AG10803 (cell line): ENCODE measurements at regions not wholly inside any gene's neighbourhood (a gene's known extent, or its start where the extent isn't known, plus 50 kb on each side); places are given as distances from the start of the nearest gene placed in this dataset.
"Not testable (repeated sequence)": the region's sequence is repeated elsewhere in the genome, so short reads cannot be mapped to it uniquely, and the experiment has no call there.

Experiments used
- DNase-seq: peaks from one replicate; pipeline ENCODE4 v3.0.0; 2010; ENCODE audit warnings: low read depth
- H3K4me3 ChIP-seq: 2 replicates; pipeline ENCODE4 v1.5.1; 2011; ENCODE audit warnings: mild to moderate bottlenecking, low read length, control low read depth
- CTCF ChIP-seq: conservative IDR thresholded peaks from 2 replicates; pipeline ENCODE4 v1.5.1; 2011; ENCODE audit warnings: mild to moderate bottlenecking, low read length, control low read depth, inconsistent platforms

- no peak for TF ChIP-seq CTCF
- no peak for DNase-seq
- H3K4me3 ChIP-seq = no peak overlapping the region
These were observed 132.3 kb downstream of the LIG4 start for GRCh38 chr13:108083056-108083455.

GRCh38 chr13:108082481-108082880, 132.9 kb downstream of the LIG4 start:
- no peak for TF ChIP-seq CTCF
- no peak overlapping the region for H3K4me3 ChIP-seq
- DNase-seq = no peak

- H3K4me3 ChIP-seq = no peak overlapping the region
- DNase-seq = no peak
- no peak for TF ChIP-seq CTCF
These were observed 138.1 kb downstream of the LIG4 start for GRCh38 chr13:108077284-108077683.

DNA sequence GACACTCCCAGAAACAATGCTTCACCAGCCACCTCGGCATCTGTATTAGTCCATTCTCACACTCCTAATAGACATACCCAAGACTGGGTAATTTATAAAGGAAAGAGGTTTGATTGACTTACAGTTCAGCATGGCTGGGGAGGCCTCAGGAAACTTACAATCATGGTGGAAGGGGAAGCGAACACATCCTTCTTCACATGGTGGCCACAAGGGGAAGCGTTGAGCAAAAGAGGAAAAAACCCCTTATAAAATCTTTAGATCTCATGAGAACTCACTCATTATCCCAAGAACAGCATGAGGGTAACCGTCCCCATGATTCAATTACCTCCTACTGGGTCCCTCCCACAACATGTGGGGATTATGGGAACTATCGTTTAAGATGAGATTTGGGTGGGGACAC, 140.9 kb downstream of the LIG4 start:
- not testable (repeated sequence) for DNase-seq, H3K4me3 ChIP-seq

DNA sequence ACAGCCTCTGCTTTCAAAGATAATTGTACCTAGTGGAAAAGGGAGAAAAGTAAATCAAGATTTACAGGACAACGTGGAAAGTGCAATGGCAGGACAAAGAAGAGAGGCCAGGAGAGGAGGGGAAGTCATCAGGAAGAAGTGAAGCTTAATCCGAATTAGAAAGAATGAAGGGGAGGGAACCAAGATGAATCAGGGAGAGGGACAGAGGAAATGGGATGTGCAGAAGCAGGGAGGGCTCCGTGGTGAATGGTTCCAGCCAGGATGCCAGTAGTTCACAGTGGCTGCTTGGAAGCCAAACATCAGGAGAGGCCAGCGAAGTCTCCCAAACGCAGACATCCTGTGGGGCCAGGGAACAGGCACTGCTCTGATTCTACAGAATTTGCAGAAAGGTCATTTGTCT, 144.4 kb downstream of the LIG4 start:
- no peak for DNase-seq
- no peak for TF ChIP-seq CTCF
- no peak overlapping the region for H3K4me3 ChIP-seq

GRCh38 chr13:108070491-108070890, 144.8 kb downstream of the LIG4 start:
- DNase-seq = no peak
- no peak for TF ChIP-seq CTCF
- H3K4me3 ChIP-seq = no peak overlapping the region

GRCh38 chr13:108069521-108070210, 145.7 kb downstream of the LIG4 start:
- TF ChIP-seq CTCF = no peak
- no peak overlapping the region for H3K4me3 ChIP-seq
- DNase-seq = no peak

- not testable (repeated sequence) for DNase-seq, H3K4me3 ChIP-seq
These were observed 151.0 kb downstream of the LIG4 start for GRCh38 chr13:108064372-108064771.
